K562 (cell line): ENCODE measurements at regions not wholly inside any gene's neighbourhood (a gene's known extent, or its start where the extent isn't known, plus 50 kb on each side); places are given as distances from the start of the nearest gene placed in this dataset.

Experiments used
- ASH1L ChIP-seq: fragments of 450-650 bp; IDR thresholded peaks from 2 replicates; pipeline ENCODE4 v1.6.1; 2018; ENCODE audit warnings: borderline replicate concordance, mild to moderate bottlenecking, low read depth; ENCODE audit not compliant: partially characterized antibody
- CBX3 ChIP-seq, 2 experiments: IDR thresholded peaks; 1 replicate in 1 of 2; 2 replicates in 1 of 2; pipeline ENCODE4 v1.6.1; 2012; ENCODE audit warnings: inconsistent platforms in 2 of 2, low read length in 2 of 2, borderline replicate concordance in 1 of 2, control low read depth in 1 of 2
- HSF4 ChIP-seq: fragments of 250-450 bp; sonication (Bioruptor Pico); IDR thresholded peaks from 2 replicates; pipeline ENCODE4 v2.1.2; 2022; ENCODE audit warnings: mild to moderate bottlenecking, moderate library complexity, borderline replicate concordance
- PTBP1 ChIP-seq: fragments of 200-400 bp; formaldehyde crosslinking; IDR thresholded peaks from 2 replicates; pipeline ENCODE4 v1.6.1; 2017; ENCODE audit warnings: low read depth, low read length
- TBP ChIP-seq: optimal IDR thresholded peaks from 2 replicates; pipeline ENCODE3; 2011; ENCODE audit warnings: low read depth, low read length, improper control_type of control experiment
- THAP12 ChIP-seq: fragments of 250-450 bp; sonication (Bioruptor Pico); IDR thresholded peaks from 2 replicates; pipeline ENCODE4 v1.9.0; 2021; ENCODE audit warnings: mild to moderate bottlenecking, inconsistent platforms
- ZMIZ1 ChIP-seq, 2 experiments: fragments of 150-350 bp in 1 of 2; IDR thresholded peaks; 2 replicates each; pipeline ENCODE4 v1.6.1; 2012 to 2016; ENCODE audit warnings: low read depth in 2 of 2, low read length in 2 of 2, mild to moderate bottlenecking in 1 of 2, moderate library complexity in 1 of 2
- ZNF316 ChIP-seq: fragments of 450-650 bp; IDR thresholded peaks from 2 replicates; pipeline ENCODE4 v1.6.1; 2016

- no peak for TF ChIP-seq THAP12
- TF ChIP-seq ASH1L: no peak
- no peak for TF ChIP-seq ZNF316
- no peak for TF ChIP-seq ZMIZ1 (IDR thresholded peaks at IDR 0.05; ENCODE audit: low read depth in 2 of 2, low read length in 2 of 2)
- TF ChIP-seq PTBP1: no peak
- TF ChIP-seq TBP: no peak
- no peak for TF ChIP-seq CBX3 (IDR thresholded peaks at IDR 0.05; ENCODE audit: borderline replicate concordance in 1 of 2, low read length in 2 of 2)
- TF ChIP-seq HSF4 (CRISPR knock-in tag): no peak
These were observed 2484.8 kb upstream of the PCDH20 start (continued) for GRCh38 chr13:63900406-63900805.
